SU-DHL-6 (cell line): ENCODE measurements at regions not wholly inside any gene's neighbourhood (a gene's known extent, or its start where the extent isn't known, plus 50 kb on each side); places are given as distances from the start of the nearest gene placed in this dataset.

ENCODE experiments used
- H2AFZ ChIP-seq: fragments of 200-600 bp; sonication (generic); 2 replicates; pipeline ENCODE4 v1.6.1; 2014; ENCODE audit warnings: low read depth, mild to moderate bottlenecking, moderate library complexity, mixed read lengths, antibody characterized with exemption, low read length; ENCODE audit not compliant: severe bottlenecking
- H3F3A ChIP-seq: fragments of 200-600 bp; shearing (Covaris generic); 2 replicates; pipeline ENCODE4 v1.6.0; 2016; ENCODE audit warnings: antibody characterized with exemption, mild to moderate bottlenecking; ENCODE audit not compliant: insufficient read depth
- H3K27ac ChIP-seq: fragments of 200-600 bp; sonication (generic); 2 replicates; pipeline ENCODE4 v1.5.1; 2016; ENCODE audit warnings: low read depth, mild to moderate bottlenecking, low read length, moderate library complexity, mixed read lengths
- H3K27me3 ChIP-seq: fragments of 200-600 bp; sonication (generic), shearing (Covaris generic); 2 replicates; pipeline ENCODE4 v1.6.0; 2014; ENCODE audit warnings: mild to moderate bottlenecking, low read length
- H3K36me3 ChIP-seq: fragments of 200-600 bp; sonication (generic); 2 replicates; pipeline ENCODE4 v1.6.1; 2014; ENCODE audit warnings: mild to moderate bottlenecking, low read length, mixed read lengths
- H3K4me2 ChIP-seq: fragments of 300-600, 200-600 bp; shearing (Covaris generic), sonication (generic); 2 replicates; pipeline ENCODE4 v1.6.0; 2014; ENCODE audit warnings: low read length, low read depth, mild to moderate bottlenecking; ENCODE audit not compliant: poor library complexity, severe bottlenecking
- H3K4me3 ChIP-seq: fragments of 200-600 bp; sonication (generic); 2 replicates; pipeline ENCODE4 v1.5.1; 2014; ENCODE audit warnings: antibody characterized with exemption, low read length, mild to moderate bottlenecking, mixed read lengths; ENCODE audit not compliant: insufficient read depth, poor library complexity, severe bottlenecking
- H3K79me2 ChIP-seq: fragments of 200-600 bp; sonication (generic); 2 replicates; pipeline ENCODE4 v1.6.1; 2014; ENCODE audit warnings: mild to moderate bottlenecking, low read length, moderate library complexity; ENCODE audit not compliant: insufficient read depth
- H3K9ac ChIP-seq: fragments of 200-600 bp; sonication (generic); 2 replicates; pipeline ENCODE4 v1.7.0; 2014; ENCODE audit warnings: mild to moderate bottlenecking, low read length
- H3K9me2 ChIP-seq: fragments of 200-600 bp; sonication (generic); replicated peaks from 2 replicates; pipeline ENCODE4 v1.6.1; 2014; ENCODE audit warnings: low read length; ENCODE audit not compliant: insufficient read depth
- H3K9me3 ChIP-seq: fragments of 200-600 bp; sonication (generic); 2 replicates; pipeline ENCODE4 v1.6.1; 2014; ENCODE audit warnings: low read length, mixed read lengths; ENCODE audit not compliant: insufficient read depth
- H4K20me1 ChIP-seq: fragments of 200-600 bp; sonication (generic); 2 replicates; pipeline ENCODE4 v1.6.1; 2014; ENCODE audit warnings: low read depth, mild to moderate bottlenecking, antibody characterized with exemption, low read length, moderate library complexity, mixed read lengths
- EZH2phosphoT487 ChIP-seq: fragments of 200-600 bp; sonication (generic), shearing (Covaris generic); conservative IDR thresholded peaks from 2 replicates; pipeline ENCODE4 v1.6.1; 2018; ENCODE audit warnings: mild to moderate bottlenecking, antibody characterized with exemption, low read length, moderate library complexity, mixed read lengths
- TF ChIP-seq, protein P1 (sequence below): fragments of 200-600 bp; sonication (generic); IDR thresholded peaks from one replicate; pipeline ENCODE4 v1.5.1; 2017; ENCODE audit warnings: antibody characterized with exemption, mild to moderate bottlenecking, low read length, moderate library complexity; ENCODE audit not compliant: insufficient read depth, poor library complexity, severe bottlenecking

GRCh38 chr5:20113931-20114330 is 125.9 kb upstream of the CDH18 start:
- H3K27ac ChIP-seq = no peak overlapping the region
- no peak overlapping the region for H3K4me3 ChIP-seq
- H3K36me3 ChIP-seq = no peaks in the 10 kb centered on the region
- H3K4me2 ChIP-seq = no peak overlapping the region
- no peak overlapping the region for H3K9ac ChIP-seq
- no peaks in the 10 kb centered on the region for H4K20me1 ChIP-seq
- no peaks in the 10 kb centered on the region for H3K9me3 ChIP-seq
- H3K79me2 ChIP-seq = no peaks in the 10 kb centered on the region
- no peak overlapping the region for H2AFZ ChIP-seq
- no peaks in the 10 kb centered on the region for H3F3A ChIP-seq
- no peaks in the 10 kb centered on the region for H3K27me3 ChIP-seq
- no peak for TF ChIP-seq EZH2phosphoT487
- TF ChIP-seq, protein P1, sequence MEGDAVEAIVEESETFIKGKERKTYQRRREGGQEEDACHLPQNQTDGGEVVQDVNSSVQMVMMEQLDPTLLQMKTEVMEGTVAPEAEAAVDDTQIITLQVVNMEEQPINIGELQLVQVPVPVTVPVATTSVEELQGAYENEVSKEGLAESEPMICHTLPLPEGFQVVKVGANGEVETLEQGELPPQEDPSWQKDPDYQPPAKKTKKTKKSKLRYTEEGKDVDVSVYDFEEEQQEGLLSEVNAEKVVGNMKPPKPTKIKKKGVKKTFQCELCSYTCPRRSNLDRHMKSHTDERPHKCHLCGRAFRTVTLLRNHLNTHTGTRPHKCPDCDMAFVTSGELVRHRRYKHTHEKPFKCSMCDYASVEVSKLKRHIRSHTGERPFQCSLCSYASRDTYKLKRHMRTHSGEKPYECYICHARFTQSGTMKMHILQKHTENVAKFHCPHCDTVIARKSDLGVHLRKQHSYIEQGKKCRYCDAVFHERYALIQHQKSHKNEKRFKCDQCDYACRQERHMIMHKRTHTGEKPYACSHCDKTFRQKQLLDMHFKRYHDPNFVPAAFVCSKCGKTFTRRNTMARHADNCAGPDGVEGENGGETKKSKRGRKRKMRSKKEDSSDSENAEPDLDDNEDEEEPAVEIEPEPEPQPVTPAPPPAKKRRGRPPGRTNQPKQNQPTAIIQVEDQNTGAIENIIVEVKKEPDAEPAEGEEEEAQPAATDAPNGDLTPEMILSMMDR = no peak
- no peaks in the 10 kb centered on the region for H3K9me2 ChIP-seq

- H3K79me2 ChIP-seq = no peaks in the 10 kb centered on the region
- H3K36me3 ChIP-seq = no peaks in the 10 kb centered on the region
- H3K4me2 ChIP-seq = no peak overlapping the region
- H2AFZ ChIP-seq = no peak overlapping the region
- no peaks in the 10 kb centered on the region for H3K9me3 ChIP-seq
- no peaks in the 10 kb centered on the region for H3K27me3 ChIP-seq
- TF ChIP-seq, protein P1 = no peak
- no peak for TF ChIP-seq EZH2phosphoT487
- H4K20me1 ChIP-seq = no peaks in the 10 kb centered on the region
- H3F3A ChIP-seq = no peaks in the 10 kb centered on the region
- no peak overlapping the region for H3K4me3 ChIP-seq
- H3K27ac ChIP-seq = no peak overlapping the region
- no peaks in the 10 kb centered on the region for H3K9me2 ChIP-seq
- no peak overlapping the region for H3K9ac ChIP-seq
Observed at GRCh38 chr5:20113031-20113715, 125.2 kb upstream of the CDH18 start.

- no peaks in the 10 kb centered on the region for H3F3A ChIP-seq
- H3K27me3 ChIP-seq = no peaks in the 10 kb centered on the region
- H3K9me2 ChIP-seq = no peaks in the 10 kb centered on the region
- H3K9ac ChIP-seq = no peak overlapping the region
- H3K79me2 ChIP-seq = no peaks in the 10 kb centered on the region
- no peak for TF ChIP-seq EZH2phosphoT487
- TF ChIP-seq, protein P1 = no peak
- H3K27ac ChIP-seq = no peak overlapping the region
- no peak overlapping the region for H3K4me2 ChIP-seq
- H3K9me3 ChIP-seq = no peaks in the 10 kb centered on the region
- no peaks in the 10 kb centered on the region for H4K20me1 ChIP-seq
- no peak overlapping the region for H3K4me3 ChIP-seq
- no peak overlapping the region for H2AFZ ChIP-seq
- H3K36me3 ChIP-seq = no peaks in the 10 kb centered on the region
Observed at GRCh38 chr5:20109326-20109725, 121.3 kb upstream of the CDH18 start.
